GM18861 (cell line): ENCODE measurements at regions not wholly inside any gene's neighbourhood (a gene's known extent, or its start where the extent isn't known, plus 50 kb on each side); places are given as distances from the start of the nearest gene placed in this dataset.
"Not testable (repeated sequence)": the region's sequence is repeated elsewhere in the genome, so short reads cannot be mapped to it uniquely, and the experiment has no call there.

ENCODE experiments used
- ATAC-seq: cut with Tn5 transposase; IDR thresholded peaks from one replicate; pipeline ENCODE4 v1.9.1; 2021; ENCODE audit not compliant: unreplicated experiment

- no peak for ATAC-seq
Measured at GRCh38 chr13:32828711-32829110, 187.5 kb upstream of the KL start.

GRCh38 chr13:32829269-32829668 lies 187.0 kb upstream of the KL start:
- no peak for ATAC-seq

- no peak for ATAC-seq
Measured at GRCh38 chr13:32829676-32830335, 186.4 kb upstream of the KL start.

- no peak for ATAC-seq
Measured at GRCh38 chr13:32830336-32831031, 185.7 kb upstream of the KL start.

GRCh38 chr13:32837307-32837972 lies 178.8 kb upstream of the KL start:
- no peak for ATAC-seq

GRCh38 chr13:32837973-32838927 lies 178.0 kb upstream of the KL start:
- no peak for ATAC-seq

- peak; percentile 59 for ATAC-seq
Measured at GRCh38 chr13:32838945-32839344, 177.3 kb upstream of the KL start.

- ATAC-seq: no peak
Measured at GRCh38 chr13:32840113-32840512, 176.1 kb upstream of the KL start.

GRCh38 chr13:32840989-32841713 lies 175.1 kb upstream of the KL start:
- peak; percentile 54 for ATAC-seq

- no peak for ATAC-seq
Measured at GRCh38 chr13:32845952-32846950, 170.0 kb upstream of the KL start.

- not testable (repeated sequence) for ATAC-seq
Measured at GRCh38 chr13:32847976-32848375, 168.2 kb upstream of the KL start.

GRCh38 chr13:32849369-32849768 lies 166.9 kb upstream of the KL start:
- no peak for ATAC-seq

- no peak for ATAC-seq
Measured at GRCh38 chr13:32850316-32851052, 165.7 kb upstream of the KL start.

- ATAC-seq: no peak
Measured at GRCh38 chr13:32851083-32852069, 164.8 kb upstream of the KL start.

- no peak for ATAC-seq
Measured at GRCh38 chr13:32852526-32852925, 163.7 kb upstream of the KL start.

GRCh38 chr13:32857077-32857476 lies 159.1 kb upstream of the KL start:
- no peak for ATAC-seq

GRCh38 chr13:32857689-32858088 lies 158.5 kb upstream of the KL start:
- no peak for ATAC-seq
